ENCODE measurements at regions not wholly inside any gene's neighbourhood (a gene's known extent, or its start where the extent isn't known, plus 50 kb on each side); places are given as distances from the start of the nearest gene placed in this dataset.

DNA sequence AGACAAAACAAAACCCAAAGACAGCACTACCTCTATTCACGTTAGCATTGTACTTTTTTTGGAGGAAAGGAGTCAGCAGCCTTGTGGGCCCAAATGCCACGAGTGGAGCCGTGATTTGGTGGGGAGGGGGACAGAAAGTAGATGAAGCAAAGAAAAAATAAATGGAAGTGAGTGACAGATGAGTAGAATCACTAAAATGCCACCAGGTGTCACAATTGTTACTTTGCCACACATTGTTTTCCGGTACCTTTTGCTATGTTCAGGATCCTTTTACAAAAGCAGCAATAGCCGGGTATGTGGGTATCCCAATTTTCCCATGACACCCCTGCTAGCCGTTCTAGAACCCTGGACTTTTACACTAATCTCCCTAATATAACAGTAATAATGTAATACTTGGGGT, 85.0 kb upstream of the AK4 start:
- H3K27ac ChIP-seq (ENCODE audit: low read depth, low read length, poor library complexity, severe bottlenecking) = no peak overlapping the region
- no peak overlapping the region for H3K4me2 ChIP-seq (ENCODE audit: low read length)
- H3K79me2 ChIP-seq (ENCODE audit: insufficient read depth, low read length) = no peaks in the 10 kb centered on the region
- H3K36me3 ChIP-seq (ENCODE audit: insufficient read depth, low read length) = peaks cover 2% of the 10 kb centered on the region; the same call in 1 of the 2 replicates
- H2AFZ ChIP-seq (ENCODE audit: low read length) = no peak overlapping the region
- TF ChIP-seq, protein P1, sequence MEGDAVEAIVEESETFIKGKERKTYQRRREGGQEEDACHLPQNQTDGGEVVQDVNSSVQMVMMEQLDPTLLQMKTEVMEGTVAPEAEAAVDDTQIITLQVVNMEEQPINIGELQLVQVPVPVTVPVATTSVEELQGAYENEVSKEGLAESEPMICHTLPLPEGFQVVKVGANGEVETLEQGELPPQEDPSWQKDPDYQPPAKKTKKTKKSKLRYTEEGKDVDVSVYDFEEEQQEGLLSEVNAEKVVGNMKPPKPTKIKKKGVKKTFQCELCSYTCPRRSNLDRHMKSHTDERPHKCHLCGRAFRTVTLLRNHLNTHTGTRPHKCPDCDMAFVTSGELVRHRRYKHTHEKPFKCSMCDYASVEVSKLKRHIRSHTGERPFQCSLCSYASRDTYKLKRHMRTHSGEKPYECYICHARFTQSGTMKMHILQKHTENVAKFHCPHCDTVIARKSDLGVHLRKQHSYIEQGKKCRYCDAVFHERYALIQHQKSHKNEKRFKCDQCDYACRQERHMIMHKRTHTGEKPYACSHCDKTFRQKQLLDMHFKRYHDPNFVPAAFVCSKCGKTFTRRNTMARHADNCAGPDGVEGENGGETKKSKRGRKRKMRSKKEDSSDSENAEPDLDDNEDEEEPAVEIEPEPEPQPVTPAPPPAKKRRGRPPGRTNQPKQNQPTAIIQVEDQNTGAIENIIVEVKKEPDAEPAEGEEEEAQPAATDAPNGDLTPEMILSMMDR (IDR thresholded peaks at IDR 0.05; ENCODE audit: low read length) = peak; percentile 45; the same call in 1 of the 2 replicates
- no peak for TF ChIP-seq EZH2 (IDR thresholded peaks at IDR 0.05; ENCODE audit: borderline replicate concordance, low read length)
- H3K27me3 ChIP-seq (ENCODE audit: insufficient read depth, low read length) = no peaks in the 10 kb centered on the region
- no peaks in the 10 kb centered on the region; the same call in 1 of the 2 replicates for H3F3A ChIP-seq (ENCODE audit: insufficient read depth, low read length)
- no peaks in the 10 kb centered on the region for H3K9me2 ChIP-seq (ENCODE audit: low read depth, low read length)
- no peaks in the 10 kb centered on the region for H4K20me1 ChIP-seq (ENCODE audit: insufficient read depth, low read length)
- no peaks in the 10 kb centered on the region for H3K9me3 ChIP-seq (ENCODE audit: low read length)
- H3K4me3 ChIP-seq (ENCODE audit: low read depth, low read length, poor library complexity, severe bottlenecking) = no peak overlapping the region
- peaks cover 7% of the 10 kb centered on the region for H3K4me1 ChIP-seq (ENCODE audit: insufficient read depth, low read length, severe bottlenecking)
- H3K9ac ChIP-seq (ENCODE audit: low read length) = no peak overlapping the region

DNA sequence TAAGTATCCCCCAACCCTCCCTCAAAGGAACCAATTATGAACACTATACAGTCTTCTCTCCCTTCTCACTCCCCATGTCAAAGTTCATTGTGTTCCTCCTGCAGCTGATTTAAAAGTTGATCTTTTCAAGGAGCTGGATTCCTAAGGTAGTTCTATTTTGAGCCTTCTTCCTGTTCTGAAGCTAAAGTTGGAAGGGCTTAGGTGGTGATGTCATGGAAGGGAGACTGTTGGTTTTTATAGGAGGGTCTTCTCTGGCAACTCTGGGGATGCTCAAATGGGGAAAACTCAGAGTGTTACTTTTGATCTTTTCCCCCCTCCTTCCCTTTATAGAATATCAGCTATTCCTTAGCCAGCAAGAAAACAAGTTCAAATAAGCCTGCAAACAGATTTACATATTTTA, 83.0 kb upstream of the AK4 start:
- Histone ChIP-seq H3K27me3 (ENCODE audit: insufficient read depth, low read length) (no peaks in the 10 kb centered on the region), H3K27ac (ENCODE audit: low read depth, low read length, poor library complexity, severe bottlenecking) (no peak overlapping the region), H3K36me3 (ENCODE audit: insufficient read depth, low read length) (no peaks in the 10 kb centered on the region), H3K4me2 (ENCODE audit: low read length) (no peak overlapping the region), H3K4me3 (ENCODE audit: low read depth, low read length, poor library complexity, severe bottlenecking) (no peak overlapping the region), H4K20me1 (ENCODE audit: insufficient read depth, low read length) (no peaks in the 10 kb centered on the region), H3K4me1 (ENCODE audit: insufficient read depth, low read length, severe bottlenecking) (peaks cover 25% of the 10 kb centered on the region), H3K9me2 (ENCODE audit: low read depth, low read length) (no peaks in the 10 kb centered on the region), H3K9me3 (ENCODE audit: low read length) (no peaks in the 10 kb centered on the region), H3K79me2 (ENCODE audit: insufficient read depth, low read length) (no peaks in the 10 kb centered on the region), H2AFZ (ENCODE audit: low read length) (no peak overlapping the region), H3F3A (ENCODE audit: insufficient read depth, low read length) (no peaks in the 10 kb centered on the region; the same call in none of the 2 replicates), H3K9ac (ENCODE audit: low read length) (no peak overlapping the region)
- TF ChIP-seq, protein P1 (IDR thresholded peaks at IDR 0.05; ENCODE audit: low read length) = no peak
- TF ChIP-seq EZH2 (IDR thresholded peaks at IDR 0.05; ENCODE audit: borderline replicate concordance, low read length) = no peak

DNA sequence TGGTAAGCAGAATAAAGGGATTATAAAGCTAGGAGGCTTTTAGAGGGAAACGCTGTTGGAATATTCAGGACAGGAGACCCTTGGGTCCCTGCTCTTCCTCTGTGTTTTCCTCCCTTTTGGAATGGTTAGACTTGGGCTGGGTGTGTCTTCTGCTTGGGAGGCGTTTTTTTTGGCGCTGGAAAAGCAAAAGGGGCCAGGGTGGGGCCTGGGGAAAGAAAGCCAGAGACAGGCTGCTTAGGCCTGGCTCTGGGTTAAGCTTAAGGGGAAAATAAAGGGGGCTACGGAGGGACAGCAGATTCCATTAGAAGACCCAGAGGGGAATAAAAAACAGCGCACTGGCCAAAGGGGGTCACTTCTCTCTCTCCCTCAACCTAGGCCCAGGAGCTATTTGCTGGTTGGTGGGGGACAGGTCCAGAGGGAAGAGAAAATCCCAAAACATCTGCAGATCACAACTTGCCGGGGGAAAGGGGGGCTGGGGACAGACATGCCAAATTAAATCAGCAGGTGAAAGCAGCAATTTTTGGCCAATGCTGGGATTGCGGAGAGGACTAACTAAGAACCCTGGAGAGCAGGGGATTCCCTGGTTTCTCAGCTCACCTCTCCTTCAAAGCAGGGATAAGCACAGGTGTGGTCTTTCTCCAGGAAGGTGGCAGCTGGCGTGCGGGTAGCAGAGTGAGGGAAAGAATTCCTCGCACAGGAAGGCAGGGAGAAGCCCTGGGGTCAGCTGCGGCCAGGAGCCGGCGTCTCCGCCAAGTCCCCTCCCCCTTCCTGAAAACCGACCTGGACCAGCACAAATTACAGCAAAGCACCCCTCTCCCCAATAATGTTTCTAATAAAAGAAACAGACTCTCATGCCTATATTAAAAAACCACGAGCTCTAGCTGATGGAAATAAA, 82.2 kb upstream of the AK4 start:
- H3K4me3 ChIP-seq (ENCODE audit: low read depth, low read length, poor library complexity, severe bottlenecking) = peak overlapping the region; percentile 80
- H3K36me3 ChIP-seq (ENCODE audit: insufficient read depth, low read length) = no peaks in the 10 kb centered on the region
- TF ChIP-seq, protein P1 (IDR thresholded peaks at IDR 0.05; ENCODE audit: low read length) = no peak
- no peak overlapping the region for H2AFZ ChIP-seq (ENCODE audit: low read length)
- no peaks in the 10 kb centered on the region; the same call in none of the 2 replicates for H3F3A ChIP-seq (ENCODE audit: insufficient read depth, low read length)
- H3K4me2 ChIP-seq (ENCODE audit: low read length) = peak overlapping the region; percentile 70
- H4K20me1 ChIP-seq (ENCODE audit: insufficient read depth, low read length) = no peaks in the 10 kb centered on the region
- H3K27ac ChIP-seq (ENCODE audit: low read depth, low read length, poor library complexity, severe bottlenecking) = no peak overlapping the region
- no peaks in the 10 kb centered on the region for H3K79me2 ChIP-seq (ENCODE audit: insufficient read depth, low read length)
- H3K9me2 ChIP-seq (ENCODE audit: low read depth, low read length) = no peaks in the 10 kb centered on the region
- no peaks in the 10 kb centered on the region for H3K9me3 ChIP-seq (ENCODE audit: low read length)
- H3K4me1 ChIP-seq (ENCODE audit: insufficient read depth, low read length, severe bottlenecking) = peaks cover 25% of the 10 kb centered on the region
- H3K9ac ChIP-seq (ENCODE audit: low read length) = peak overlapping the region; percentile 57; the same call in 1 of the 2 replicates
- H3K27me3 ChIP-seq (ENCODE audit: insufficient read depth, low read length) = no peaks in the 10 kb centered on the region

Data from OCI-LY1 (cell line).